Left lung (tissue), 4 donors: ENCODE measurements at regions not wholly inside any gene's neighbourhood (a gene's known extent, or its start where the extent isn't known, plus 50 kb on each side); places are given as distances from the start of the nearest gene placed in this dataset.

Experiments
- ATAC-seq: fragments of 200-7000 bp; cut with Tn5 transposase; one replicate; pipeline ENCODE4 v1.9.1; 2020; ENCODE audit warnings: moderate library complexity
- DNase-seq, 4 donors: peaks; one replicate each; pipeline ENCODE4 v3.0.0-alpha.2; 2013 to 2020
- H3K27ac ChIP-seq, 2 donors: fragments of 200-600 bp; sonication (generic) in 1 of 2; one replicate each; pipeline versions ENCODE4 v1.5.0 to v1.8.0; 2020 to 2021
- H3K27me3 ChIP-seq, 2 donors: fragments of 200-600 bp; sonication (generic) in 1 of 2; one replicate each; pipeline versions ENCODE4 v1.5.0 to v1.8.0; 2020 to 2021
- H3K36me3 ChIP-seq, 2 donors: fragments of 200-600 bp; sonication (generic) in 1 of 2; one replicate each; pipeline versions ENCODE4 v1.5.0 to v1.8.0; 2020 to 2021
- H3K4me1 ChIP-seq, 2 donors: fragments of 200-600 bp; one replicate each; pipeline ENCODE4 v1.8.0; 2021
- H3K4me3 ChIP-seq, 2 donors: fragments of 200-600 bp; sonication (generic) in 1 of 2; one replicate each; pipeline versions ENCODE4 v1.5.0 to v1.8.0; 2020 to 2021; ENCODE audit warnings: mild to moderate bottlenecking in 1 of 2
- H3K9me3 ChIP-seq, 2 donors: fragments of 200-600 bp; sonication (generic) in 1 of 2; one replicate each; pipeline versions ENCODE4 v1.5.0 to v1.8.0; 2020 to 2021
- CTCF ChIP-seq, 2 donors: fragments of 200-600 bp; sonication (generic) in 1 of 2; IDR thresholded peaks; one replicate each; pipeline versions ENCODE4 v1.5.0 to v1.8.0; 2021; ENCODE audit warnings: antibody characterized with exemption in 2 of 2
- intact Hi-C, 2 donors: fragments of 100-400 bp; cut with DNase I; formaldehyde crosslinking; loops; one replicate each; pipeline versions ENCODE4 v1.11.2 to v1.14.2; 2022
- donor health status: DM: no; HTN: yes; CAD: no.
- donor health status: DM: no; HTN: no; CAD: no.

GRCh38 chr5:66234241-66234640 lies 90.1 kb downstream of the SREK1 start:
- no peaks in the 10 kb centered on the region for H3K9me3 ChIP-seq
- ATAC-seq (no peak), DNase-seq (no peak)
- no peak overlapping the region for H3K27ac ChIP-seq
- TF ChIP-seq CTCF (IDR thresholded peaks at IDR 0.05), result no peak
- no peaks in the 10 kb centered on the region for H3K36me3 ChIP-seq
- H3K27me3 ChIP-seq, result no peaks in the 10 kb centered on the region
- no peaks in the 10 kb centered on the region for H3K4me1 ChIP-seq
- no peak overlapping the region for H3K4me3 ChIP-seq
- intact Hi-C loops, result no loop called here

- ATAC-seq (no peak), DNase-seq (no peak)
- Histone ChIP-seq H3K4me3 (no peak overlapping the region), H3K27ac (no peak overlapping the region), H3K4me1 (no peaks in the 10 kb centered on the region), H3K27me3 (no peaks in the 10 kb centered on the region), H3K36me3 (no peaks in the 10 kb centered on the region), H3K9me3 (no peaks in the 10 kb centered on the region)
- no peak for TF ChIP-seq CTCF (IDR thresholded peaks at IDR 0.05)
- intact Hi-C loops, result no loop called here
These were observed 94.3 kb downstream of the SREK1 start for GRCh38 chr5:66238435-66238834.

- no peaks in the 10 kb centered on the region for H3K4me1 ChIP-seq
- intact Hi-C loops, result no loop called here
These were observed 94.9 kb downstream of the SREK1 start for GRCh38 chr5:66239034-66239433.

GRCh38 chr5:66241136-66241825 lies 97.2 kb downstream of the SREK1 start:
- Histone ChIP-seq H3K36me3 (no peaks in the 10 kb centered on the region), H3K27me3 (no peaks in the 10 kb centered on the region), H3K4me3 (no peak overlapping the region), H3K27ac (no peak overlapping the region), H3K4me1 (no peaks in the 10 kb centered on the region), H3K9me3 (no peaks in the 10 kb centered on the region)
- DNase-seq (no peak), ATAC-seq (no peak)
- TF ChIP-seq CTCF (IDR thresholded peaks at IDR 0.05), result no peak
- intact Hi-C loops, result no loop called here

More at GRCh38 chr5:66239034-66239433, 94.9 kb downstream of the SREK1 start:
- H3K36me3 ChIP-seq, result no peaks in the 10 kb centered on the region
- no peaks in the 10 kb centered on the region for H3K9me3 ChIP-seq
- no peak for DNase-seq
- H3K4me3 ChIP-seq, result no peak overlapping the region
- no peak for ATAC-seq
- TF ChIP-seq CTCF (IDR thresholded peaks at IDR 0.05), result no peak
- H3K27ac ChIP-seq, result no peak overlapping the region
- H3K27me3 ChIP-seq, result no peaks in the 10 kb centered on the region

GRCh38 chr5:66242050-66242715 lies 98.1 kb downstream of the SREK1 start:
- Histone ChIP-seq H3K27me3 (no peaks in the 10 kb centered on the region), H3K9me3 (no peaks in the 10 kb centered on the region), H3K4me1 (no peaks in the 10 kb centered on the region), H3K4me3 (no peak overlapping the region), H3K27ac (no peak overlapping the region), H3K36me3 (no peaks in the 10 kb centered on the region)
- intact Hi-C loops, result no loop called here
- ATAC-seq (no peak), DNase-seq (no peak)
- TF ChIP-seq CTCF (IDR thresholded peaks at IDR 0.05), result no peak
